ENCODE measurements at regions not wholly inside any gene's neighbourhood (a gene's known extent, or its start where the extent isn't known, plus 50 kb on each side); places are given as distances from the start of the nearest gene placed in this dataset.

DNA sequence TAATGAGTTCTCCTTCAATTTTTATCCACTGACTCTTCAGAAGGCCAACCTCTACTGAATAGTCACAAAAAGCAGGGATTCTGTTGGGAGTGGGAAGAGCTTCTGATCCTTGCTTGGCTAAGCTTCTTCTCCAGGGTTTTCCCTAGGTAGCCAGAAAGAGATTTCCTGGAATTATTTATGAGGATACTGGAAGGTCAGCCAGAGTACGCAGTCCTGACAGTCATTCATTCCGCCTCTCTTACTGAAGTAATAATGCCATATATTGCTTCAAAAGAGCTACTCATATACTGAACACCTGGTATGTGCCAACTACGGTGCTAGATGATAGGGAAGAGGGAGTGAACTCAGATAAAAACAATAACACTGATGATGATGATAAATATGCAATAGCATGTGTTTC, 116.1 kb downstream of the CCDC34 start:
- TF ChIP-seq, protein P1, sequence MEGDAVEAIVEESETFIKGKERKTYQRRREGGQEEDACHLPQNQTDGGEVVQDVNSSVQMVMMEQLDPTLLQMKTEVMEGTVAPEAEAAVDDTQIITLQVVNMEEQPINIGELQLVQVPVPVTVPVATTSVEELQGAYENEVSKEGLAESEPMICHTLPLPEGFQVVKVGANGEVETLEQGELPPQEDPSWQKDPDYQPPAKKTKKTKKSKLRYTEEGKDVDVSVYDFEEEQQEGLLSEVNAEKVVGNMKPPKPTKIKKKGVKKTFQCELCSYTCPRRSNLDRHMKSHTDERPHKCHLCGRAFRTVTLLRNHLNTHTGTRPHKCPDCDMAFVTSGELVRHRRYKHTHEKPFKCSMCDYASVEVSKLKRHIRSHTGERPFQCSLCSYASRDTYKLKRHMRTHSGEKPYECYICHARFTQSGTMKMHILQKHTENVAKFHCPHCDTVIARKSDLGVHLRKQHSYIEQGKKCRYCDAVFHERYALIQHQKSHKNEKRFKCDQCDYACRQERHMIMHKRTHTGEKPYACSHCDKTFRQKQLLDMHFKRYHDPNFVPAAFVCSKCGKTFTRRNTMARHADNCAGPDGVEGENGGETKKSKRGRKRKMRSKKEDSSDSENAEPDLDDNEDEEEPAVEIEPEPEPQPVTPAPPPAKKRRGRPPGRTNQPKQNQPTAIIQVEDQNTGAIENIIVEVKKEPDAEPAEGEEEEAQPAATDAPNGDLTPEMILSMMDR (IDR thresholded peaks at IDR 0.05): no peak
- no peak for TF ChIP-seq POLR2A (IDR thresholded peaks at IDR 0.05)

All from upper lobe of left lung (tissue), 4 donors.